D341Med (cell line): ENCODE measurements at regions not wholly inside any gene's neighbourhood (a gene's known extent, or its start where the extent isn't known, plus 50 kb on each side); places are given as distances from the start of the nearest gene placed in this dataset.
"Not testable (repeated sequence)": the region's sequence is repeated elsewhere in the genome, so short reads cannot be mapped to it uniquely, and the experiment has no call there.

Source experiments
- DNase-seq: peaks from one replicate; pipeline ENCODE4 v3.0.0; 2012; ENCODE audit warnings: low spot score

DNA sequence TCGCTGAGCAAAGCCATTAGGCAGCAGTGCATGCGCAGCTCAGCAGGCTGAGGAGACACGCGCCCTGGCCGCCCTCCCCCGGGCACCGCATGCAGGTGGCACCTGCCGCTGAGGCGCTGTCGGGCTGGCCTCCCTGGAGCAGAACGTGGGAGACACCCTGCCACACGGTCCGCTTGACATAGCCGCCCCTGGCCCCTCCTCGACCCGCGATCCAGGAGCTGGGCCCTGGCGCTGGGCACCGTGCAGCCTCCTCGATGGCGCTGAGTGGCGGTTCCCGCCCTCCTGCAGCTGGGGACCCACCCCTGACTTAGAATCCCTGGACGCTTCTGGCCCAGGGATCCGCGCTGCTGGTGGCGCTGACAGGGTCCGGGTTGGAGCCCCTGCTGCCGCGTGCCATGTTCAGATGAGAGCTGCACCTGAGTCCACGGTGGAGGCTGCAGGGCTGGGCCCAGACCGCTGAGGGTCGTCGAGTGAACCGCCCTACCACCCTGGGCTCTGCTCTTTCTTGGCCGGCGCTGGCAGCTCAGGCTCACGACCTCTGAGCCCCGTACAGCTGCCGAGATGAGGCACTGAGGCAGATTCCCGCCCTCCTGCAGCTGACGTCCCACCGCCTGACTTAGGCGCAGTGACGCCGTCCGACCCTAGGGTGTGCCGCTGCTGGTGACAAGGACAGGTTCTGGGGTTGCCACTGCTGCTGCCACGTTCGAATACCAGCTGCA, 116.8 kb downstream of the OR13A1 start:
- peak; percentile 18 for DNase-seq

DNA sequence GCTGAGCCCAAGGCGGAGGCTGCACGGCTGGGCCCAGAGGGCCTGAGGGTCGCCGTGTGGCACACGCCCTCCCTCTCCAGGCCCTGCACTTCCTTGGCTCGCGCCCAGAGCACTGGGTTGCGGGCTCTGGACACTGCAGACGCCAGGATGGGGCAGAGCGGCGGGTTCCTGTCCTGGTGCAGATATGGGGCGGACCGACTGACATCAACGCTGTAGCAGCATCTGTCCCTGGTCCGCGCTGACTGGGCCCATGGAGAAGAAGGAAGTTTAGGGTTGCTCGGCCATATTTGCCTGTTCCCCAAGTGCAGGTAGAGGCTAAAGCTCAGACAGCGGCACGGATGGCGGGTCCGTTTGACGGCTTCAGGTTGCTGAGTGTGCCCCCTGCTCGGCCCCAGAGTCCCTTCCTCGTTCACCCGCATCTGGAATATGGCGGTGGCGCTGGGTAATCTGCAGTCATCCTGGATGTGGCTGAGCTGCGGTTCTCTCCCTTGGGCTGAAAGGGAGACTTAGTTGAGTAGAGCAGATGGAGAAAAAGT, 116.1 kb downstream of the OR13A1 start:
- DNase-seq = peak; percentile 18

DNA sequence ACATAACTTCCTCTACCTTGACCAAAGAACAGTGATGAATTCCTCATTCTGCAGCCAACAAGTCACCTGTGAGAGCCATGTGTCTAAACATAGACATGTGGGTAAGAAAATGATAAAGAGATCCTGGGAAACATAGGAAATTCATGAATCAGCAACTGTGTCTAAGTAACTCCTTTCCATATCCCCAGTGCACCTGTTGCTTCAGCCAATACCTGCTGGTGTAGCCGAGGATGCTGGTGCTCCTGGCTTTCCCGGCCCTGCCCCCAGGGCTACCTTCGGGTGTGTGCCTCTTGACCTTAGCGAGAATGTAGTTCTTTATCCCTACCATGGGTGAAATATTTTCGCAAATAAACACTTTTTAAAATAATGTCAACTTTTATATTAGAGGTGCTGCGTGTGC, 114.1 kb downstream of the OR13A1 start:
- no peak for DNase-seq

DNA sequence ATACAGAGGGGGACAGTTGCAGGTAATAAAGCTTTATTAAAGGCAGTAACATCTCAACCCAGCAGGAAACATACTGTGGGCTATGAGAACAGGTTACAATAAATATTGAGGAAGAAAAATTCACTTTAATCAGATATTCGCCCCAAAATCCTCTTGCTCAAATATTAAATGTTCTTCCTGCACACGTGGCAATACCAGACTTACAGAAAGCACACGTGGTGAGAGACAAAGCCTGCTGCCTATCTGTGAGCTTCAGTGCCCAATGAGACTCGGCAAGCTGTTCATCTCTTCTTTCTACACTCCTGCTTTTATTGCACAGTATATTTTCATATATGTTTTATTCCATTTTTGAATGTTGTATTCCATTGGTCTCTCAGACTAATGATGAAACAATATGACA, 113.2 kb downstream of the OR13A1 start:
- no peak for DNase-seq

DNA sequence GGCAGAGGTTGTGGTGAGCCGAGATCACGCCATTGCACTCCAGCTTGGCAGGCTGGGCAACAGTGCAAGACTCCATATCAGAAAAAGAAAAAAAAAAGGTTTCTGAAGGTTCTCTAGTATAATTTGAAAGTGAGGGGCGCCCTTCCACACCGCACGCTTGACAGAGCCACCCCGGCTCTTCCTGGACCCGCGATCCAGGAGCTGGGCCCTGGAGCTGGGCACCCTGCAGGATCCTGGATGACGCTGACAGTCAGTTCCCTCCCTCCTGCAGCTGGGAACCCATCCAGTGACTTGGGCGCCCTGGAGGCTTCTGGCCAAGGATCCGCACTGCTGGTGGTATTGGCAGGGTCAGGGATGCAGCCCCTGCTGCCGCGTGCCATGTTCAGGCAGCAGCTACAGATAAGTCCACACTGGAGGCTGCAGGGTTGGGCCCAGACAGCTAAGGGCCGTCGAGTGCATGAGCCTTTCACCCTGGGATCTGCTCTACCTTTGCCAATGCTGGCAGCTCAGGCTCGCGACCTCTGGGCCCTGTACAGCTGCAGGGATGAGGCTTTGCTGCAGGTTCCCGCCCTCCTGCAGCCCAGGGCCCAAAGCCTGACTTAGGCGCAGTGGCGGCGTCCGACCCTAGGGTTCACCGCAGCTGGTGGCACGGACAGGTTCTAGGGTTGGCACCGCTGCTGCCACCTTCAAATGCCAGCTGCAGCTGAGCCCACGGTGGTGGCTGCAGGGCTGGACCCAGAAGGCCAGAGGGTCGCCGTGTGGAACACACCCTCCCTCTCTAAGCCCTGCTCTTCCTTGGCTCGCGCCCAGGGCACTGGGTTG, 110.2 kb downstream of the OR13A1 start:
- peak; percentile 14 for DNase-seq

DNA sequence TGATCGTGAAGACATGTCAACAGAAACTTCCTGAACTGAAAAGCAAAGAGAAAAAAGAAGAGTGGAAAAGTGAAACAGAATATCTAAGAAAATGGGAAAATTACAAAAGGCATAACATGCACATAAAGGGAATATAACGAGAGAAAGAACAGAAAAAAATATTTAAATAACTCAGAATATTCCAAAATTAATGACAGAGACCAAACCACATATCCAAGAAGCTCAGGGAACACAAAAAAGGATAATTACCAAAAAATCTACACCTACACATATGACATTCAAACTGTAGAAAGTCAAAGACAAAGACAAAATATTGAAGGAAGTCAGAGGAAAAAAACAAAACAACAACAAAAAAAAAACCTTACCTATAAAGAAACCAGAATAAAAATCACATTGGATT, 105.5 kb downstream of the OR13A1 start:
- DNase-seq = no peak

DNA sequence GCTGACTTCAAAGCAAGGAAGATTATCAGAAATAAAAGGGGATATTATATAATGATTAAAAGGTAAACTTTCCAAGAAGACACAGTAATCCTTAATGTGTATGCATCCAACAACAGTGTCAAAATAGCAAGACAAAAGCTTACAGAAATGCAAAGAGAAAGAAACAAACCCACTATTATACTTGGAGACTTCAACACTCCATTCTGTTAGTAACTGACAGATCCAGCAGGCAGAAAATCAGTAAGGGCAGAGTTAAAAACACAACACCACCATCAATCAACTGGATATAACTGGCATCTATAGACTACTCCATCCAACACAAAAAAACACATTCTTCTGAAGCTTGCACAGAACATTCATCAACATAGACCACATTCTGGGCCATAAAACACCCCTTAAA, 103.8 kb downstream of the OR13A1 start:
- DNase-seq = no peak

DNA sequence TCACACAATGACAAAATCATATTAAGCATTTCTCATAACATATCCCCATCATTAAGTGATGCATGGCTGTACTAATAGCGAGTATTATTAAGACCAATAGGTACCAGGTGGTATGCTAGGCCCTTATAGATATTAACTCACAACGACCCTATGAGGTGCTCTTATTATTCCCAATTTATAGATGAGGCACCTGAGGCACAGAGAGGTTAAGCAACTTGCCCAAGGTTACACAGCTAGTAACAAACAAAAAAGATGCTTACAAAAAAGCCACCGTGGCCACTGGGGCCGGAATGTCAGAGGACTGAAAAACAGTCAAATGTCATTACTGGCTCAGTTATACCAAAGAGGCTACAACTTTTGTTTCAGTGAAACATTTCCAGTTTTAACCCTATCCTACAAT, 96.0 kb downstream of the OR13A1 start:
- no peak for DNase-seq

DNA sequence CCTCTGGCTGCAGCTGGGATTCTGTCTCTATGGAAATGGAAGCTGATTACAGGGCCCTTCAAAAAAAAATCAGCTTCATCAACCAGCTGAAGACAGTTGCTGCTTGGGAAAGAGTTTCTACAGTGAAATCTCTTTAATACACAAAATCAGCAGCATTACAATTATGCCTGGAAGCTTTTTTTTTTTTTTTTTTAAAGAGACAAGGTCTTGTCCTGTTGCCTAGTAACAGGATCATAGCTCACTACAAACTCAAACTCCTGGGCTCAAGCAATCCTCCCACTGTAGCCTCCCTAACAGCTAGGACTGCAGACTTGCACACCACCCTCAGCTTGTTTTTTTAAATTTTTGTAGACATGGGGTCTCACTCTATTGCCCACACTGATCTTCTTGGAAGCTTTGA, 94.5 kb downstream of the OR13A1 start:
- no peak for DNase-seq

DNA sequence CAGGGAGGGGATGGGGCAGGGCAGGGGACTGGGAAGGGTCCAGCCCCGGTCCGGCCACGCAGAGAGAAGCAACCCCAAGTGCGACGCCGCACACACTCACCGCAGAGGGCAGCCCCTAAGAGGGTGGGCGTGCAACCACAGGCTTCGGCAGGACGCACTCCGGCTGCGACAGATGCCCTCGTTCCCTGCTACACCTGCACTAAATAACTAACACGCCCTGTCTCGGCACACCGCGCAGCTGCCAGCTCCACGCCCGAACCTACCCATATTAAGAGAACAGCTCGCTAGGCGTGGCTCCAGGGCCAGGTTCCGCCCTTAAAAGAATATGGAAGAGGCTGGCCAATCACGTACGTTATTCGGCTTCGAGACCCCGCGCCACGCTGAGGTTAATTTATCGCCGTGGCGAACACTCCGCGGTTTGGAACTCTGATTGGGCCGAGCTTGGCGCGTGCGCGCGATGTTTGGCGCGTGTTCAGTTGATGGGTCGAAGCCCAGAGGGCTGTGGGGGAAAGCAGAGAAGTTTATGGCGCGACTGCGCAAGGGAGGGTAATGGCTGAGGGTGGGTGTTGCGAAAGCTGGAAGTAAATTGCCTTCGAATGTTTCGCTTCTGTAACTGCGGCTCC, 91.1 kb downstream of the OR13A1 start:
- no peak for DNase-seq

DNA sequence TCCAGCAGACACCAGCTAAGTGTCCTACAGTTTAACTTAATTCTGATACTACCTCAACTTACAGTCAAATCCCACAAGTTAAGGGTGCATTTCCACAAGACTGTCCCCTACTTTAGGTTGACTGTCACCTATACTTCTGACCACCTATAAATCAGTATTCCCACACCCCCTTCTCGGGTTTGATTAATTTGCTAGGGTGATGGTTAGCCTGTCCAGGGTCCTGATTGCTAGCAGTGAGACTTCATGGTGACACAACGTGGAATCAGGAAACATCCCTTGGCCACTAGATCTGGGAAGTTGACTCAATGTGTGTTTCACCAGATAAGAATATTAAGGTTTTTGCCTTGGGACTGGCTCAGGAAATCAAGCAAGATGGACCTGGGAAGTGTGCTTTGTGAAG, 88.4 kb downstream of the OR13A1 start:
- DNase-seq = no peak

DNA sequence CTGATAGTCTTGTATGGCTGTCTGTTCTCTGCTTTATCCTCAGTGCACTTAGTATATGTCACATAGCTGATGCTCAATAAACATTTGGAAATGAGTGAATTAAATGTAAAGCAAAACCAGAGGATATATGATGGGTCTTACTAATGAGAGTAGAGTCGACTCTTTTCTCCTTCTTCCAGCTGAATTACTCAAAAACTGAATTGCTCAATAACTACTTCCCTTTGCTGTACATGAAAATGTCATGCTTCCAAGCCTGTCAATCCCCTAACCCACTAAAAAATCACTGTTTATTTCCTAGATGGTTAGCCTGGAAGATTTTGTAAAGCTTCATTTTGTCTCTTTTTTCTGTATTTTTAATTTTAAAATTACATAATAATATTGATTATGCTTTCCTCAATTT, 88.0 kb downstream of the OR13A1 start:
- DNase-seq = no peak

DNA sequence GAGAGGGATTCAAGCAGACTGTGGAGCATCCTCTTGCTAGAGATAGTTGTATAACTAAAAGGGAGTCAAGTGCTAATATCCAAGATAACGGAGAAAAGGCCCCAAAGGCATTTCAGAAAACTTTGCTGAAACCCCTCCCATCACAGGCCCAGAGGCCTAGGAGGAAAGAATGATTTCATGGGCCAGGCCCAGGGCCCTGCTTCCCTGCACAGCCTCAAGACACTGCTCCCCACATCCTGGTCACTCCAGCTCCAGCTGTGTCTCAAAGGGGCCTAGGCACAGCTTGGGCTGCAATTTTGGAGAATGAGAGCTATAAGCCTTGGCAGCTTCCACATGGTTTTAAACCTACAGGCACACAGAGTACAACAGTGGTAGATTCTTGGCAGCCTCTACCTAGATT, 85.6 kb downstream of the OR13A1 start:
- no peak for DNase-seq

DNA sequence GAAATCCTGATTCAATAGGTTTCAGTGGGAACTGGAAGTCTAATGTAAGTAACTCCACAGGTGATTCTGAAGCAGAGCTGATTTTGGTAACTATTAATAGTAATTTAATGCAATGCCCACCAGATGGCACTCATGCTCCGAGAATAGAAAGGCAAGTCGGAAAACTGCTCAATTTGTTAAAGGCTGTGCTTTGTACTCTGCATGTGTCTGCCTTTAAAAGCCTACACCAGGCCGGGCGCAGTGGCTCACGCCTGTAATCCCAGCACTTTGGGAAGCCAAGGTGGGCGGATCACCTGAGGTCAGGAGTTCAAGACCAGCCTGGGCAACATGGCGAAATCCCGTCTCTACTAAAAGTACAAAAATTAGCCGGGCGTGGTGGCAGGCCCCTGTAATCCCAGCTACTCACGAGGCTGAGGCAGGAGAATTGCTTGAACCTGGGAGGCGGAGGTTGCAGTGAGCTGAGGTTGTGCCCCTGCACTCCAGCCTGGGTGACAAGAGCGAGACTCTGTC, 80.1 kb downstream of the OR13A1 start:
- DNase-seq = peak; percentile 57

DNA sequence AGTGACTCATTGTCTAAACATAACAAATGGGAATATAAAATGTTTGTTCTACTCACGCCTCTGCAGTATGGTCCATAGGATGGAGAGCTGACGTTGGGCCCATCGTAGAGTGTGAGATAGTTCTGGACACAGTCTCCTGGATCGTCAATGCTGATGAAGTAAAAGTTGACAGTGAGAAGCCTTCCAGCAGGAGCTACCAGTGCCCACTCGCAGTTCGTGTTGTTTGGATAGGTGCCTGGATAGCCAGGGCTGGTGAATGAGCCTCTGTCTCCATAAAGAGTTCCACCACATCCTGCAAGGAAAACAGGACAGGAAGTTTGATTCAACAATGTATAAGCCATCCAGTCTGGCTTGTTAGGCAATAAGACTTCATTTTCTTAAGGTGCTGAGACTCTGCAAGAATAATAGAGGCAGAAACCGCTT, 79.6 kb downstream of the OR13A1 start:
- DNase-seq = no peak

DNA sequence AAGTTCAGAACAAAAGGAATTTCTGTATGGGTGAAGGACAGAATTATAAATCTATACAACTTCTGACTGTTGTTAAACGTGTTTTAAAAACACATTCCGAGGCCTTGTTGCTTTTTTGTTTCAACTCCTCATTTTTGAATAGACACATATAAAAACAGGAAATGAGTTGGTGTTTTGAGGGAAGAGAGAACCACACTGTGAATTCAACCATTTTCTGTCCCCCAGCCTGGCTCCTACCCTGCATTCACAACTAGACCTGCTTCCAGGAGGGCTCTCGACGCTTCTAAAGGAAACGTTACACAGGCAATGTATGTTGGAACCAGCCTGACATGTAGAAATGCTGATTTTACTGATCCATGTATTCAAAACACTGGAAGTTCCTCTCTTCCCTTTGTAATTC, 76.5 kb downstream of the OR13A1 start:
- no peak for DNase-seq

DNA sequence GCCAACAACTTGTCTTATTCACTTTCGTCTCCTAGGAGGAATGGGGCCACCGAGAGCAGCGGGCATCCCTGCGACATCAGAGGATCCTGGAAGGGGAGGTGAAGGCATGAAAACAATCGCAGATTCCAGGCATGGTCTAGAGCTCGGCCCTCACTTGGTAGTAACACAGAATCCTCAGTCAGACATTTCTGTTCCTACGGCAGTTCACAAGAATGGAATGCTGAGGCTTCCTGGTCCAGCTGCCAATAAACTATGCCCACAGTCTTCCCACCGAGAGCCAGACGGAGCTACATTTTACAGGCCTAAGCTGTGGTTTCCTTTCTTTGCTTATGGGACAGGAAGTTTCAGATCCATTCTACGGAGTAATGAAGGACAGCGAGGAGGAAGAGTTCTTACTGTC, 75.8 kb downstream of the OR13A1 start:
- no peak for DNase-seq

DNA sequence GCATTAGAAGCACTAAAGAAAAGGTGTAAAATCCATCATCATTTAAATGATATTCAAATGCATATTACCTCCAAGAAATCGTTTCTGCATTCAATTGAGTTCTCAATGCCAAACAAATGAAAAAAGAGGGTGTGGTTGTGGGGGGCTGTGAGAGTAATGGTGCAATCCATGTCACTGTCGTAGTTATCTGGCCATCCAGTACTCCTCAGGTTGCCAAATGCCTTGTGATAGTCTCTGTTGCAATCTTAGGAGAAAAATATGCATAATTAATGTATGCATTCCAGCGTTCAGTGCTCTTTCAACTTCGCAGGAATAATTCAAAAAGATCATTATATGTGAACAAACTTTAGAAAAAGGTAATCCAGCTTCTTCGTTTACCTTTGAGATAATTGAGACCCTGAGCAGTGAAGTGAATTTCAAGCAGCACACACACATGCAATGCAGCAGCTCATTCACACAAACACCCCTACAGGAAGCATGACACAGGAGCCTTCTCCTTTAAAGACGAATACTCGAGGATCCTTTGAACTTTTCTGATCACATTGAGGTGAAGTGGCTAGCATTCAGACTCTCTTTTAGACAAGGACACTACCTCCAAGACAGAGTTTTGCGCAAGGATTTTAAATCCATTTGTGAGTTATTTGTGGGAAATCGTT, 73.4 kb downstream of the OR13A1 start:
- no peak for DNase-seq

DNA sequence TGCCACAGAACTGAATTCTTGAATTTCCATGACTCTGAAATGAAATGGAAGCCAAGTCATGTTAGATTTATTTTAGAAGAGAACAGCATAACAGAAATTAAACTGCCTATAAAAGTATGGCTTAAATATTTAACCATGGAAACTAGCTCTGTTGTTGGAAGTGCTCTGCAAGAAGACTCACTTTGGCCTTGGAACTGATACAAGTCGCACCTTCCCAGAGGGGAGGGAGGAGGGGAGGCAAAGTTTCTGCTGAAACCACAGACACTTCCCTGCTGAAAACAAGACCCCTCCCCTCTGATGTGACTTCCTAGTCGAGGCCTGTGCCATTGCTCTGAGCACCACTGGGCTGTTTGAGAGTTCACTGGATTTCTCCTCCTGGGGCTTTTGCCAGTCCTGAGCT, 72.1 kb downstream of the OR13A1 start:
- no peak for DNase-seq

DNA sequence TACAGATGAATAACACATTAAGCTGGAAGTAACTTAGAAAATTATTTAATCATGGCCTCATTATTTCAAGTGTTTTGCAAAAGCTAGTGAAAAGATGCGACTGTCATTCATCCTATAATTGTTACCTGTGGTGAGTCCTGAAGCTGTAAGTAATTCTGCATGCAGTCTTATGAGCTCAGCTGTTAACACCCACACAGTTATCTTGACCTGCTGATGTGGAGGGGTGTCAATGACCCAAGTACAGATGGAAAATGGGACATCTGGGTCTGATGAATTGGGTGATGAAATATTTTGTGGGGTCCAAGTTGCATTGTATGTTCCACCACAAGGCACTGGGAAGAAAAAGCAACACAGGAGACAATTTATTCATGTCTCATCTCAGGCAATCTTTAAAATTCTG, 68.9 kb downstream of the OR13A1 start:
- DNase-seq = no peak

DNA sequence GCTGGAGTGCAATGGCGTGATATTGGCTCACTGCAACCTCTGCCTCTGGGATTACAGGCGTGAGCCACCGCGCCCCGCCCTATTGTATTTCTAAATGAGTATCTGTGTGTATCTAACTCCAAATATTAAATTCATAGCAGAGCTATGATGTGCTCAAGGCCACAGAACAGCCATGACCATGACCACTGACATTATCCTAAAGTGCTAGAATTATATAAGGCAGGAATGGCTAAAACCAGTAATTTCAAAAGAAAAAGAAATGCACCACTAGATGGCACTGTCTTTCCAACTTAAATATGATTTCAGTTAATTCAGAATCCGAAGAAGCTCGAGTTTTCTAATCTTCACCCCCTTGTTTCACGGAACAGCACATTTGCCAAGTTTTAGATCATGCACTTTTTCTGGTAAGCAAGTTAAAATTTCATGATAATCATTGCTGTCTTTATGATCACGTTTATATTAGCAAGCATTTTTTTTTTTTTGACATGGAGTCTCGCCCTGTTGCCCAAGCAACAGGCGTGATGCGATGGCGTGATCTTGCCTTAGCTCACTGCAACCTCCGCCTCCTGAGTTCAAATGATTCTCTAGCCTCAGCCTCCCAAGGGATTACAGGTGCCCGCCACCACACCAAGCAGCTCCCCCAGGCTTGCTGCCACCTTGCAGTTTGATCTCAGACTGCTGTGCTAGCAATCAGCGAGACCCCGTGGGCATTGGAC, 65.3 kb downstream of the OR13A1 start:
- DNase-seq = peak; percentile 41

DNA sequence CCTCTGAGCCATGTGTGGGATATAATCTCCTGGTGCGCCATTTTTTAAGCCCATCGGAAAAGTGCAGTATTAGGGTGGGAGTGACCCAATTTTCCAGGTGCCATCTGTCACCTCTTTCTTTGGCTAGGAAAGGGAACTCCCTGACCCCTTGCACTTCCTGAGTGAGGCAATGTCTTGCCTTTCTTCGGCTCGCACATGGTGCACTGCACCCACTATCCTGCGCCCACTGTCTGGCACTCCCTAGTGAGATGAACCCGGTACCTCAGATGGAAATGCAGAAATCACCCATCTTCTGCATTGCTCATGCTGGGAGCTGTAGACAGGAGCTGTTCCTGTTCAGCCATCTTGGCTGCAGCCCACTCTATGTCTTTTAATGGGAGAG, 64.7 kb downstream of the OR13A1 start:
- not testable (repeated sequence) for DNase-seq
